GM12865 (cell line): ENCODE measurements at regions not wholly inside any gene's neighbourhood (a gene's known extent, or its start where the extent isn't known, plus 50 kb on each side); places are given as distances from the start of the nearest gene placed in this dataset.
"Not testable (repeated sequence)": the region's sequence is repeated elsewhere in the genome, so short reads cannot be mapped to it uniquely, and the experiment has no call there.

Source experiments
- DNase-seq: peaks from one replicate; pipeline ENCODE4 v3.0.0; 2010; ENCODE audit warnings: low read depth
- H3K4me3 ChIP-seq: 2 replicates; pipeline ENCODE4 v1.5.1; 2011; ENCODE audit warnings: mild to moderate bottlenecking, low read depth, low read length, control low read depth
- TF ChIP-seq, protein P1 (sequence below): IDR thresholded peaks from 2 replicates; pipeline ENCODE4 v1.5.1; 2011; ENCODE audit warnings: low read length, control low read depth, low read depth, inconsistent platforms; ENCODE audit not compliant: insufficient read depth; ENCODE audit errors: missing control alignments

- DNase-seq = no peak
- no peak overlapping the region for H3K4me3 ChIP-seq
- TF ChIP-seq, protein P1, sequence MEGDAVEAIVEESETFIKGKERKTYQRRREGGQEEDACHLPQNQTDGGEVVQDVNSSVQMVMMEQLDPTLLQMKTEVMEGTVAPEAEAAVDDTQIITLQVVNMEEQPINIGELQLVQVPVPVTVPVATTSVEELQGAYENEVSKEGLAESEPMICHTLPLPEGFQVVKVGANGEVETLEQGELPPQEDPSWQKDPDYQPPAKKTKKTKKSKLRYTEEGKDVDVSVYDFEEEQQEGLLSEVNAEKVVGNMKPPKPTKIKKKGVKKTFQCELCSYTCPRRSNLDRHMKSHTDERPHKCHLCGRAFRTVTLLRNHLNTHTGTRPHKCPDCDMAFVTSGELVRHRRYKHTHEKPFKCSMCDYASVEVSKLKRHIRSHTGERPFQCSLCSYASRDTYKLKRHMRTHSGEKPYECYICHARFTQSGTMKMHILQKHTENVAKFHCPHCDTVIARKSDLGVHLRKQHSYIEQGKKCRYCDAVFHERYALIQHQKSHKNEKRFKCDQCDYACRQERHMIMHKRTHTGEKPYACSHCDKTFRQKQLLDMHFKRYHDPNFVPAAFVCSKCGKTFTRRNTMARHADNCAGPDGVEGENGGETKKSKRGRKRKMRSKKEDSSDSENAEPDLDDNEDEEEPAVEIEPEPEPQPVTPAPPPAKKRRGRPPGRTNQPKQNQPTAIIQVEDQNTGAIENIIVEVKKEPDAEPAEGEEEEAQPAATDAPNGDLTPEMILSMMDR = no peak
Observed at GRCh38 chrX:117429501-117429900, 687.1 kb downstream of the KLHL13 start.

GRCh38 chrX:117407449-117408150, 709.0 kb downstream of the KLHL13 start:
- TF ChIP-seq, protein P1 = no peak
- no peak for DNase-seq
- H3K4me3 ChIP-seq = no peak overlapping the region

DNA sequence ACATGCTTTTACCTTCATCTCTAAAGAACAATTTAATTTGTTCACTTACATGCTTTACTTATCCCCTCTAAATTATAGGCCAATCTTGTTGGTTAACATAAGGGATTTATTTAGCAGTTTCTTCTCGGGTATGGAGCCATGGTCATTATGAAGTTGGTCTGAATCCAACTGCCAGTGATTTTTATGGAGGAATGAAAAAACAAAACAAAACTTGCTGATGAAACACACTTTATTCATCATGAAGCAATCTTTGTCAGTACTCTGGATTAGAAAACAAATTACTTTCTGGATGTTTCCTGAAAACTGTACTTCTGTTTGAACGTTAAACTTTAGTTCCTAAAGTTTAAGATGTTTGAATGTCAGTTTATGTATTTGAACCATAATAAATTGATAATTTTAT, 715.8 kb downstream of the KLHL13 start:
- no peak overlapping the region for H3K4me3 ChIP-seq
- no peak for DNase-seq
- TF ChIP-seq, protein P1 = no peak

- H3K4me3 ChIP-seq = no peak overlapping the region
- TF ChIP-seq, protein P1 = no peak
- no peak for DNase-seq
Observed at GRCh38 chrX:117400005-117400404, 716.6 kb downstream of the KLHL13 start.

DNA sequence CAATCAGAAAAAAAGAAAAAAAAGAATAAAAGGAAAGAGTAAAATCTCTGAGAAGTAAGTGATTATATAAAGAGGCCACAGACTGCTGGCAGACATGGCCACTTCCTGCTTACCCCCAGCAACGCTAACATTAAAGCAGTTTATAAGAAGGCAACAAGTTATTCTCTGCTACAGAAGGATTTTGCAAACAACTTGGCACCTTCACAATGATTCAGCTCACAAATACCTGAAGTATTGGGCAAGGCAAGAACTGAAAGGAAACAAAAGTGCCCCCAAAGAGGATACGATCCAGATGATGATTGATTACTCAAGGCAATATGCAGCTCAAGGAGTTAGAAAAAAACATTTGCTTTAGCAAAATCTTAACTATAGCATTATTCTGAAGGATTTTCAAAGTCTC, 718.8 kb downstream of the KLHL13 start:
- H3K4me3 ChIP-seq = no peak overlapping the region
- TF ChIP-seq, protein P1 = no peak
- DNase-seq = no peak

- not testable (repeated sequence) for H3K4me3 ChIP-seq, DNase-seq
Observed at GRCh38 chrX:117394506-117395070, 722.0 kb downstream of the KLHL13 start.

DNA sequence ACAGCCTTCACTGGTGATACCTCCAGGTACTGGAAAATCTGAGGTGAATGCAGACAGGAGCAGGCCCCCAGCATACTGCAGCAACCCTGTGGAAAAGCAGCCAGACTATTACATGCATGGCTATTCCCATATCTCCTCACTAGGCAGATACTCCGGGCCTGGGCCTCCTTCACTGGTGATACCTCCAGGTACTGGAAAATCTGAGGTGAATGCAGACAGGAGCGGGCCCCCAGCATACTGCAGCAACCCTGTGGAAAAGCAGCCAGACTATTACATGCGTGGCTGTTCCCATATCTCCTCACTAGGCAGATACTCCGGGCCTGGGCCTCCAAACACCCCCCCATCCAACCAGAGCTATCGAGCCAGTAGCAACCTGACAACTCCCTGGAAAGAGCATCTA, 724.2 kb downstream of the KLHL13 start:
- DNase-seq, H3K4me3 ChIP-seq: not testable (repeated sequence)

- no peak for DNase-seq
- TF ChIP-seq, protein P1 = no peak
- no peak overlapping the region for H3K4me3 ChIP-seq
Observed at GRCh38 chrX:117376460-117376859, 740.1 kb downstream of the KLHL13 start.
